Subcutaneous abdominal adipose tissue (tissue), 5 donors: ENCODE measurements at regions not wholly inside any gene's neighbourhood (a gene's known extent, or its start where the extent isn't known, plus 50 kb on each side); places are given as distances from the start of the nearest gene placed in this dataset.
"Not testable (repeated sequence)": the region's sequence is repeated elsewhere in the genome, so short reads cannot be mapped to it uniquely, and the experiment has no call there.

Experiments
- H3K27ac ChIP-seq: one replicate; pipeline ENCODE4 v1.7.0; 2013; ENCODE audit warnings: low read depth, mild to moderate bottlenecking, inconsistent platforms, low read length, moderate library complexity
- H3K27me3 ChIP-seq, 5 donors: one replicate each; pipeline ENCODE4 v1.7.0; 2013; ENCODE audit warnings: low read length in 5 of 5, inconsistent platforms in 1 of 5; ENCODE audit not compliant: control insufficient read depth in 5 of 5, insufficient read depth in 4 of 5
- H3K36me3 ChIP-seq, 5 donors: one replicate each; pipeline ENCODE4 v1.7.0; 2013; ENCODE audit warnings: low read length in 5 of 5; ENCODE audit not compliant: control insufficient read depth in 5 of 5, insufficient read depth in 5 of 5
- H3K4me1 ChIP-seq, 5 donors: one replicate each; pipeline ENCODE4 v1.7.0; 2013; ENCODE audit warnings: low read length in 5 of 5, mild to moderate bottlenecking in 3 of 5, moderate library complexity in 1 of 5; ENCODE audit not compliant: control insufficient read depth in 5 of 5, insufficient read depth in 5 of 5
- H3K4me3 ChIP-seq, 5 donors: one replicate each; pipeline ENCODE4 v1.7.0; 2013; ENCODE audit warnings: low read length in 5 of 5, low read depth in 1 of 5
- H3K9ac ChIP-seq, 5 donors: one replicate each; pipeline ENCODE4 v1.7.0; 2013; ENCODE audit warnings: low read length in 5 of 5, mild to moderate bottlenecking in 4 of 5, moderate library complexity in 3 of 5
- H3K9me3 ChIP-seq, 5 donors: one replicate each; pipeline ENCODE4 v1.7.0; 2013; ENCODE audit warnings: low read length in 5 of 5; ENCODE audit not compliant: control insufficient read depth in 5 of 5
- donor health status: healthy.
- donor health status: healthy.
- donor health status: healthy.
- donor health status: healthy.
- donor health status: healthy.

DNA sequence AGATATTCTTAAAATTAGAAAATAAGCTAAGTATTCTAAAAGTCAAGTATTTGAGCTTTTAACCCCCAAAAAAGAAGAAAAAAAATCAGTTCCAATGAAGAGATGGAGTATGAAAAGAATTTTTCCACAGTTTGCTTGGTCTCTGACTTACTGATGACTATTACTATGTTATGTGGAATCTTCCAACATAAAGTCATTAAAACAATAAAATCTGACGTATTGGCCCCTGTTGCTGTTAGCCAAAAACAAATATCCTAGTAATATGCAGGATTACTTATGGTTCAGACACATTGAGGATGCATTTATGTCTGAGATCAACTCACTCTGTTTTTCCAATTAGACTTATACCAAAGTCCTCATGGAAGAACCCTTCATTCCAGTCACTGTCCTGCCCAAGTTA lies 517.2 kb upstream of the ADGRL3 start:
- Histone ChIP-seq H3K9ac (no peak overlapping the region), H3K4me1 (no peaks in the 10 kb centered on the region), H3K36me3 (no peaks in the 10 kb centered on the region), H3K27me3 (no peaks in the 10 kb centered on the region), H3K27ac (no peak overlapping the region), H3K9me3 (peaks cover 0 to 3% (median 0%) of the 10 kb centered on the region in 5 donors), H3K4me3 (no peak overlapping the region)

DNA sequence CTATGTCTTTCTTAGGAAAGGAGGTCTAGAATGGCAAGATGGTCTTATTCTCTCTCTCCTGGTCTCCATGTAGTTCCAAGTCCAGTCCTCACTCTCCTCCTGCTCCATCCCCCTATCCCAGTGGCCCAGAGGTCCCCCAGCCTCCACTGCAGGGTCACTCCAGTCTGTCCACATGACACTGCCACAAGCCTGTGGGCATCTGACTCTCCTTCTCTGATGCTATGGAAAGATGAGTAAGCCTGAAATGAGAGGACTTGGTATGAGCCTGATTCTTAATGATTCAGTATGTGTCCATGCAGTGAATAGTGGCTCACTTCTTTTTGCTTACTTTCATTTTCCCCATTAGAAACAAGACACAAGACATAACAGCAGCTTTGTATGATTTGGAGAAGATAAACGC lies 516.8 kb upstream of the ADGRL3 start:
- no peak overlapping the region for H3K27ac ChIP-seq
- H3K36me3 ChIP-seq, result no peaks in the 10 kb centered on the region
- H3K9ac ChIP-seq, result no peak overlapping the region
- no peaks in the 10 kb centered on the region for H3K4me1 ChIP-seq
- no peaks in the 10 kb centered on the region for H3K27me3 ChIP-seq
- H3K4me3 ChIP-seq, result peak overlapping the region in 1 of 5 donors; percentile 8
- H3K9me3 ChIP-seq, result peaks cover 0 to 3% (median 0%) of the 10 kb centered on the region in 5 donors

DNA sequence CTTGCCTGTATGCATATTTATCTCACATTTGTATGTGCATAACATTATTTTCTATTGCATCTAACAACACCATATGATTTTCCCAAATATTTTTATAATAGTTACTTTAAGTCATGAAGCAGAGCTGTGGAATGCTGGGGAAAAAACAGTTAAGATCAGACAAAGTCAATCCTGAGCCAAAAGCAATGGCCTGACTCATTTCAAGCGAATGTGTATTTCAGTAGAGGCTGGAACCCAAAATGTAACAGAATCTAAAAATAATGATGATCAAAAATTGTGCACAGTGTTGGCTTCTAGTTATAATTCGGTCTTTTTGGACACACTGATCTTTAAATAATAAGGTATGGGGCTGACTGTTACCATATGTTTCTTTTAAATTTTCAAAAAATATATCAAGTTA lies 516.2 kb upstream of the ADGRL3 start:
- no peak overlapping the region for H3K27ac ChIP-seq
- H3K9ac ChIP-seq, result no peak overlapping the region
- no peak overlapping the region for H3K4me3 ChIP-seq
- H3K9me3 ChIP-seq, result peaks cover 0 to 3% (median 0%) of the 10 kb centered on the region in 5 donors
- no peaks in the 10 kb centered on the region for H3K4me1 ChIP-seq
- no peaks in the 10 kb centered on the region for H3K27me3 ChIP-seq
- no peaks in the 10 kb centered on the region for H3K36me3 ChIP-seq

DNA sequence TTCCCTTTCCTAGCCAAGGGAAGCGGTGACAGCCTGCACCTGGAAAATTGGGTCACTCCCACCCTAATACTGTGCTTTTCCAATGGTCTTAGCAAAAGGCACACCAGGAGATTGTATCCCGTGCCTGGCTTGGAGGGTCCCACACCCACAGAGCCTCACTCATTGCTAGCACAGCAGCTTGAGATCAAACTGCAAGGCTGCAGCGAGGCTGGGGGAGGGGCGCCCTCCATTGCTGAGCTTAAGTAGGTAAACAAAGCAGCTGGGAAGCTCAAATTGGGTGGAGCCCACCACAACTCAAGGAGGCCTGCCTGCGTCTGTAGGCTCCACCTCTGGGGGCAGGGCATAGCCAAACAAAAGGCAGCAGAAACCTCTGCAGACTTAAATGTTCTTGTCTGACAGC lies 504.1 kb upstream of the ADGRL3 start:
- not testable (repeated sequence) for H3K27ac ChIP-seq, H3K36me3 ChIP-seq, H3K27me3 ChIP-seq, H3K9ac ChIP-seq, H3K9me3 ChIP-seq, H3K4me1 ChIP-seq, H3K4me3 ChIP-seq

DNA sequence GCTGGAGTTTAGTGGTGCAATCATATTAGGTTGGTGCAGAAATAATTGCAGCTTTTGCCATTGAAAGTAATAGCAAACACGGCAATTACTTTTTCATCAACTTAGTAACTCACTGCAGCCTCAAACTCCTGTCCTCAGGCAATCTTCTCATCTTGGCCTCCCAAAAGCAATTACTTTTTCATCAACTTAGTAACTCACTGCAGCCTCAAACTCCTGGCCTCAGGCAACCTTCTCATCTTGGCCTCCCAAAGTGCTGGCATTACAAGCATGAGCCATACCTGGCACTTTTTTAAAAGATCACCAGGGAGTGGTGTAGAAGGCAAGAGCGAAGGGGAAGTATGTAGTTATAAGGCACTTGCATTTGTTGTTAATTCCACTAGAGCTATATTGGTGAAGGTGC lies 491.1 kb upstream of the ADGRL3 start:
- Histone ChIP-seq H3K4me3 (no peak overlapping the region), H3K9me3 (no peaks in the 10 kb centered on the region), H3K27ac (no peak overlapping the region), H3K9ac (no peak overlapping the region), H3K27me3 (no peaks in the 10 kb centered on the region), H3K36me3 (no peaks in the 10 kb centered on the region), H3K4me1 (no peaks in the 10 kb centered on the region)

DNA sequence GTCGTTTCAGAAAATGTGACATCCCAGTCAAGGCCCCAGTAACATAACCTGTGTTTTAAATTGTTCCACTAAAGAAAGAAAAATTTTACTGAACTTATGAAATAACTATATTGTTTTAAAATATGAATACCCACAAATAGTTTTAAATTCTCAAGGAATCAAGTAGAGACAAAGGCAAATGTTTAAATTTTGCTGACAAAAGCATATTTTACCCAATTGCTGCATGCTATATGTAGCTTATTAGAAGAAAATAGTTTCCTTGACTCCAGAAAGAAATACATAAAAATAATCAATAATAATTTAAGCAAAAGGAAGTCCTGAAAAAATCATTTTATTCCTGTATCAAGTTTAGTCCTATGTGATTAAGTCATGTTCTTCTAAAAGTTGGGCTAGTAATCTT lies 481.3 kb upstream of the ADGRL3 start:
- Histone ChIP-seq H3K36me3 (no peaks in the 10 kb centered on the region), H3K4me3 (no peak overlapping the region), H3K27me3 (no peaks in the 10 kb centered on the region), H3K9me3 (peaks cover 0 to 2% (median 0%) of the 10 kb centered on the region in 5 donors), H3K4me1 (no peaks in the 10 kb centered on the region), H3K9ac (no peak overlapping the region), H3K27ac (no peak overlapping the region)

DNA sequence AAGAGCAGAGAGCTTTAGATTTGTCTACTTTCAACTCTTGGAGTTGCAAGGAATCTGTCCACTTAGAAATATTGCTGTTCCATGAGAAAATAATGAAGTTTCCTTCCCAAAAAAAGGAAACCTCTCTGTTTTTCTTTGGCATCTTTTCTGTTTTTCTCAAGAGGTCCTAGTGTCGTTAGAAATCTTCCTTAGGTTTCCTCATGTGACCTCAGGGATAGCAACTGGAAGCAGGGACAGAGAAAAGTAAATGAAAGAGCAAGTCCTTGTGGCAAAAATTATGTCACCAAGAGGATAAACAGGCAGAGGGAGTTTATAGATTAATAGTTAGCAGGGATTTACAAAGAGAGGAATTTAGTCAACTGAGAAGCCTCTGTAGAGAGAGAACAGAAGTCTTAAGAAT lies 478.4 kb upstream of the ADGRL3 start:
- Histone ChIP-seq H3K4me1 (no peaks in the 10 kb centered on the region), H3K9ac (no peak overlapping the region), H3K27ac (no peak overlapping the region), H3K9me3 (no peaks in the 10 kb centered on the region), H3K36me3 (no peaks in the 10 kb centered on the region), H3K4me3 (no peak overlapping the region), H3K27me3 (no peaks in the 10 kb centered on the region)

DNA sequence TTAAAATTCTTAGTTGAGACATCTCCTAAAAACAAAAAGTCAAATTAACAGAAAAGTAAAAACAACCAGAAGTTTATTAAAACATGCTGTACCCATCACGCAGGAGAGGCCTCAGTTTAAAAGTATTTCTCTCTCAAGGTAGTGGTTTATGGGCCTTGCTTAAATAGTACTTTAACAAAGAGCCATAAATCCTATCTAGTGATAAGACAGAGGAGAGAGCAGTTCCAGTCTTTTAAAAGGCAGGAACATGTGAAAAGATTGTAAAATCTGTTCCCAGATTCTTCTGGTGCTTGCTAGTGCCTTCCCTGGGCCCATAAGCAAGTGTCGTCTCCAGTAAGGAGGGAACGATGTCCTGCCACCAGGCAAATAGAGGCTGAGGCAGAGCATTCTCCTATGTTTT lies 476.3 kb upstream of the ADGRL3 start:
- Histone ChIP-seq H3K27me3 (no peaks in the 10 kb centered on the region), H3K36me3 (no peaks in the 10 kb centered on the region), H3K9me3 (no peaks in the 10 kb centered on the region), H3K27ac (no peak overlapping the region), H3K4me1 (no peaks in the 10 kb centered on the region), H3K4me3 (no peak overlapping the region), H3K9ac (no peak overlapping the region)

DNA sequence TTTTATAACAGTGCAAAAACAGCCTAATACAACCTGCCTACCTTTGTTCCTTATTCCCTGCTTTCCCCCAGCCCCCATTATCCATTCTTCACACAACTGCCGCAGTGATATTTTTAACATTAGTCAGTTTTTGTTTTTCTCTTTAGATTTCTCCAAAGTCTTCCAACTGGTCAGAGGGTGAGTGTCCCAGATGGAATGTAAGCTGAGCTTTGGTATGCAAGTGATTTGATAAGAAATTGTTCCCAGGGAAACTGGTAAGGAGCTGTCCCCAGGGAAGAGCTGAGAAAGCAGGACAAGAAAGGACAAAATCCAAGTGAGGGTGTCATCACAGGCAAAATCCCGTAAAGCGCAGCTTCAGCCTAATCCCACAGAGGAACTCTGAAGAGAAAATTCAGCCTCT lies 475.5 kb upstream of the ADGRL3 start:
- Histone ChIP-seq H3K4me1 (no peaks in the 10 kb centered on the region), H3K9me3 (no peaks in the 10 kb centered on the region), H3K27me3 (no peaks in the 10 kb centered on the region), H3K9ac (no peak overlapping the region), H3K36me3 (no peaks in the 10 kb centered on the region), H3K4me3 (no peak overlapping the region), H3K27ac (no peak overlapping the region)

DNA sequence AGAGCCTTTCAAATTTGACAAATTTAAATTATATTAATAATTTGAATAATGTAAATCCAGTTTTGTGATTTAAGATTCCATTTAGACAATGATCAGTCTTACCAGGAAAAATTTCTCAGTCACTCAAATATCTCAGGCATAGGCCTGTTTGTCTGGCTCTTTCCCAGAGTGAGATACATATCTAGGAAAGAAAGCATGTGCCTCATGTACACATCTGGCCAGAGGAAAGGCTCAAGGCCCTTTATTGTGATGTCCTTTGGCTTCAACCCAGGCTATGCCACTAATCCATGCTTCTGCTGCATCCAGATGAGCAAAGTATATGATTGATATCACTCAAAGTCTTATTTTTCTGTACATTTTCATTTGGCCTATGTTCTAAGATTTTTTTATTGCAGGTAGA lies 473.3 kb upstream of the ADGRL3 start:
- no peak overlapping the region for H3K4me3 ChIP-seq
- H3K9ac ChIP-seq, result no peak overlapping the region
- no peaks in the 10 kb centered on the region for H3K27me3 ChIP-seq
- H3K27ac ChIP-seq, result no peak overlapping the region
- H3K4me1 ChIP-seq, result no peaks in the 10 kb centered on the region
- no peaks in the 10 kb centered on the region for H3K36me3 ChIP-seq
- H3K9me3 ChIP-seq, result no peaks in the 10 kb centered on the region

DNA sequence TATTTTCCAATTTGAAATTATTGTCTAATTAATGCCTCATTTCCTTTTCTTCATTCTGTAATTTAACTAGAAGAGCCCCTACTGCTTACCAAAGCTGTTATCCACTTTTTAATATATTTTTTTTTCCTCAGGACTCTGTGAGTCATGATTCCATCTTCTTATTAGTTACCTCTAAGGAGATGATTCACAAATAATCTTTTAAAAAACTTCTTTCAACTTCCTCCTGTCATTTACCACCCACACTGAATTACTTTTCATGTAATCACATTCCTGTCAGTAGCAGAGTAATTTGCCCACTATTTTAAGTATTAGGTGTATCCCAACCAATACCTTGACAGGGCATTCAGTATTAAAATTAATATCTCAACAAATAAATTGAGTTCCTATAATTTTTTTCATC lies 470.9 kb upstream of the ADGRL3 start:
- no peak overlapping the region for H3K27ac ChIP-seq
- no peak overlapping the region for H3K9ac ChIP-seq
- no peaks in the 10 kb centered on the region for H3K27me3 ChIP-seq
- no peaks in the 10 kb centered on the region for H3K4me1 ChIP-seq
- H3K9me3 ChIP-seq, result no peaks in the 10 kb centered on the region
- H3K4me3 ChIP-seq, result no peak overlapping the region
- H3K36me3 ChIP-seq, result no peaks in the 10 kb centered on the region
